Vagina (tissue), 2 donors: ENCODE measurements at regions not wholly inside any gene's neighbourhood (a gene's known extent, or its start where the extent isn't known, plus 50 kb on each side); places are given as distances from the start of the nearest gene placed in this dataset.

Experiments used
- DNase-seq, 2 donors: peaks; one replicate each; pipeline ENCODE4 v3.0.0-alpha.2; 2017; ENCODE audit errors: extremely low spot score in 2 of 2
- H3K27ac ChIP-seq: fragments of 200-600 bp; sonication (generic); one replicate; pipeline ENCODE4 v1.5.1; 2019
- H3K27me3 ChIP-seq: fragments of 200-600 bp; sonication (generic); one replicate; pipeline ENCODE4 v1.5.1; 2019
- H3K36me3 ChIP-seq, 2 donors: fragments of 200-600 bp; sonication (generic); one replicate each; pipeline ENCODE4 v1.5.1; 2017 to 2019
- H3K4me1 ChIP-seq: fragments of 200-600 bp; sonication (generic); one replicate; pipeline ENCODE4 v1.5.1; 2019
- H3K4me3 ChIP-seq, 2 donors: fragments of 200-600 bp; sonication (generic); 1 replicate in 1 of 2; 2 replicates in 1 of 2; pipeline ENCODE4 v1.5.1; 2016 to 2019
- H3K9me3 ChIP-seq: fragments of 200-600 bp; sonication (generic); one replicate; pipeline ENCODE4 v1.5.1; 2019
- POLR2A ChIP-seq, 2 donors: fragments of 450-650 bp; IDR thresholded peaks; one replicate each; pipeline ENCODE4 v1.6.1; 2017; ENCODE audit warnings: antibody characterized with exemption in 2 of 2, mild to moderate bottlenecking in 2 of 2, moderate library complexity in 2 of 2
- POLR2AphosphoS5 ChIP-seq, 2 donors: sonication (generic); formaldehyde crosslinking; IDR thresholded peaks; one replicate each; pipeline ENCODE4 v1.9.0; 2017; ENCODE audit warnings: antibody characterized with exemption in 2 of 2, mild to moderate bottlenecking in 2 of 2, low read depth in 1 of 2; ENCODE audit not compliant: insufficient read depth in 1 of 2
- intact Hi-C: fragments of 100-400 bp; cut with DNase I; formaldehyde crosslinking; loops from one replicate; pipeline ENCODE4 v1.15.1; 2023
- TF ChIP-seq, protein P1 (sequence below), 3 experiments: fragments of 450-650 bp in 2 of 3; fragments of 200-600 bp in 1 of 3; sonication (generic) in 1 of 3; IDR thresholded peaks; one replicate each; pipeline ENCODE4 v1.5.1; 2017 to 2019; ENCODE audit warnings: antibody characterized with exemption in 3 of 3, mild to moderate bottlenecking in 2 of 3, moderate library complexity in 2 of 3

- no peak overlapping the region for H3K4me3 ChIP-seq
- no peaks in the 10 kb centered on the region for H3K36me3 ChIP-seq
- intact Hi-C loops = no loop called here
- no peak overlapping the region for H3K27ac ChIP-seq
- no peaks in the 10 kb centered on the region for H3K27me3 ChIP-seq
- no peaks in the 10 kb centered on the region for H3K4me1 ChIP-seq
- TF ChIP-seq POLR2A (IDR thresholded peaks at IDR 0.05) = no peak
- TF ChIP-seq POLR2AphosphoS5 (IDR thresholded peaks at IDR 0.05; ENCODE audit: insufficient read depth in 1 of 2, low read depth in 1 of 2) = no peak
- TF ChIP-seq, protein P1, sequence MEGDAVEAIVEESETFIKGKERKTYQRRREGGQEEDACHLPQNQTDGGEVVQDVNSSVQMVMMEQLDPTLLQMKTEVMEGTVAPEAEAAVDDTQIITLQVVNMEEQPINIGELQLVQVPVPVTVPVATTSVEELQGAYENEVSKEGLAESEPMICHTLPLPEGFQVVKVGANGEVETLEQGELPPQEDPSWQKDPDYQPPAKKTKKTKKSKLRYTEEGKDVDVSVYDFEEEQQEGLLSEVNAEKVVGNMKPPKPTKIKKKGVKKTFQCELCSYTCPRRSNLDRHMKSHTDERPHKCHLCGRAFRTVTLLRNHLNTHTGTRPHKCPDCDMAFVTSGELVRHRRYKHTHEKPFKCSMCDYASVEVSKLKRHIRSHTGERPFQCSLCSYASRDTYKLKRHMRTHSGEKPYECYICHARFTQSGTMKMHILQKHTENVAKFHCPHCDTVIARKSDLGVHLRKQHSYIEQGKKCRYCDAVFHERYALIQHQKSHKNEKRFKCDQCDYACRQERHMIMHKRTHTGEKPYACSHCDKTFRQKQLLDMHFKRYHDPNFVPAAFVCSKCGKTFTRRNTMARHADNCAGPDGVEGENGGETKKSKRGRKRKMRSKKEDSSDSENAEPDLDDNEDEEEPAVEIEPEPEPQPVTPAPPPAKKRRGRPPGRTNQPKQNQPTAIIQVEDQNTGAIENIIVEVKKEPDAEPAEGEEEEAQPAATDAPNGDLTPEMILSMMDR (IDR thresholded peaks at IDR 0.05) = no peak
- no peaks in the 10 kb centered on the region for H3K9me3 ChIP-seq
- no peak for DNase-seq
Measured at GRCh38 chr20:52643034-52643433, 329.1 kb upstream of the TSHZ2 start.

GRCh38 chr20:52637201-52637600, 335.0 kb upstream of the TSHZ2 start:
- Histone ChIP-seq H3K27me3 (no peaks in the 10 kb centered on the region), H3K9me3 (no peaks in the 10 kb centered on the region), H3K27ac (no peak overlapping the region), H3K4me1 (no peaks in the 10 kb centered on the region), H3K36me3 (no peaks in the 10 kb centered on the region), H3K4me3 (no peak overlapping the region)
- TF ChIP-seq, protein P1 (IDR thresholded peaks at IDR 0.05) = no peak
- TF ChIP-seq POLR2A (IDR thresholded peaks at IDR 0.05) = no peak
- TF ChIP-seq POLR2AphosphoS5 (IDR thresholded peaks at IDR 0.05; ENCODE audit: insufficient read depth in 1 of 2, low read depth in 1 of 2) = no peak
- intact Hi-C loops = no loop called here
- no peak for DNase-seq

DNA sequence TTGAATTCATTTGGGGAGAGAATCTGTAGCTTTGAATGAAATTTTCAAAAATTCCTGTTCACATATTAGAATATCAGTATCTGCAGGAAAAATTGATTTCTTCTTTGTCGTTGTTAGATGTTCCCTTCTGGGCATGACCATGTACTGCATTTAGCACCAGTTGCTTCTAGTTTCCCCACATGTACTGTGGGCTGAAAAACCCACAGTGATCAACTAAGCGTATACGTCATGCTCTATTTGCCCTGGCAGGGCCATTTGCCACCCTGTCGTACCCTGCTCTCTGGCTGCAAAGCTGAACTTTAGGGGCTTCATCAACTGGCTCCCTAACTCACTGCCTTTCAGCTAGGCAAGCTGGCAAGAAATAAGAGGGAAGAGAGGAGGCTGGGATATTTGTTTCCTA, 340.7 kb upstream of the TSHZ2 start:
- no peak for DNase-seq
- no peak for TF ChIP-seq POLR2A (IDR thresholded peaks at IDR 0.05)
- TF ChIP-seq, protein P1 (IDR thresholded peaks at IDR 0.05) = no peak
- no peak for TF ChIP-seq POLR2AphosphoS5 (IDR thresholded peaks at IDR 0.05; ENCODE audit: insufficient read depth in 1 of 2, low read depth in 1 of 2)
- Histone ChIP-seq H3K27ac (no peak overlapping the region), H3K36me3 (no peaks in the 10 kb centered on the region), H3K9me3 (no peaks in the 10 kb centered on the region), H3K4me3 (no peak overlapping the region), H3K4me1 (no peaks in the 10 kb centered on the region), H3K27me3 (no peaks in the 10 kb centered on the region)
- intact Hi-C loops = no loop called here

DNA sequence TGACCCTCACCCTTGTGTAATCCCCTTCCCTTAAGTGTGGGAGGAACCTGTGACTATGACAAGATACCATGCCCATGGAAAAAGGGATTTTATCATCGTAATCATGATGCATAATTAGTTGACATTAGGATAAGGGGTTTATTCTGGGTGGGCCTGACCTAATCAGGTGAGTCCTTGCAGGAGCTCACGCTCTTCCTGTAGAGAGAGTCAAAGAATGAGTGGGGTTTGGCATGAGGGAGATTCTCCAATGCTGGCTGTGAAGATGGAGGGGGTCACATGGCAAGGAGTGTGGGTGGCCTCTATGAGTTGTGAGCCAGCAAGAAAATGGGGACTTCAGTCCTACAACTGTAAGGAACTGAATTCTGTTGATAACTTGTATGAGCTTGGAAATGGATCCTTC, 342.0 kb upstream of the TSHZ2 start:
- intact Hi-C loops = no loop called here

GRCh38 chr20:52624281-52624680, 347.9 kb upstream of the TSHZ2 start:
- Histone ChIP-seq H3K36me3 (no peaks in the 10 kb centered on the region), H3K4me1 (no peaks in the 10 kb centered on the region), H3K27me3 (no peaks in the 10 kb centered on the region), H3K4me3 (no peak overlapping the region), H3K9me3 (no peaks in the 10 kb centered on the region), H3K27ac (no peak overlapping the region)
- intact Hi-C loops = no loop called here
- no peak for DNase-seq
- TF ChIP-seq POLR2AphosphoS5 (IDR thresholded peaks at IDR 0.05; ENCODE audit: insufficient read depth in 1 of 2, low read depth in 1 of 2) (no peak), POLR2A (IDR thresholded peaks at IDR 0.05) (no peak)
- TF ChIP-seq, protein P1 (IDR thresholded peaks at IDR 0.05) = no peak

More for the DNA sequence above, 342.0 kb upstream of the TSHZ2 start:
- Histone ChIP-seq H3K27me3 (no peaks in the 10 kb centered on the region), H3K4me1 (no peaks in the 10 kb centered on the region), H3K27ac (no peak overlapping the region), H3K36me3 (no peaks in the 10 kb centered on the region), H3K4me3 (no peak overlapping the region), H3K9me3 (no peaks in the 10 kb centered on the region)
- TF ChIP-seq POLR2A (IDR thresholded peaks at IDR 0.05) (no peak), POLR2AphosphoS5 (IDR thresholded peaks at IDR 0.05; ENCODE audit: insufficient read depth in 1 of 2, low read depth in 1 of 2) (no peak)
- TF ChIP-seq, protein P1 (IDR thresholded peaks at IDR 0.05) = no peak
- no peak for DNase-seq
